Stomach (tissue), 8 donors: ENCODE measurements at regions not wholly inside any gene's neighbourhood (a gene's known extent, or its start where the extent isn't known, plus 50 kb on each side); places are given as distances from the start of the nearest gene placed in this dataset.

ENCODE experiments used
- DNase-seq, 2 donors: peaks; one replicate each; pipeline versions ENCODE4 v3.0.0 to v3.0.0-alpha.2; 2013 to 2019
- H3K27ac ChIP-seq, 5 donors: fragments of 200-600 bp in 4 of 5; sonication (generic) in 4 of 5; one replicate each; pipeline ENCODE4 v1.5.1; 2013 to 2019; ENCODE audit warnings: mild to moderate bottlenecking in 1 of 5, moderate library complexity in 1 of 5
- H3K27me3 ChIP-seq, 3 donors: fragments of 200-600 bp; sonication (generic); one replicate each; pipeline ENCODE4 v1.5.1; 2017 to 2019; ENCODE audit warnings: mixed run types in 1 of 3
- H3K36me3 ChIP-seq, 4 donors: fragments of 200-600 bp; sonication (generic); 1 replicate in 3 of 4; 2 replicates in 1 of 4; pipeline ENCODE4 v1.5.1; 2016 to 2019
- H3K4me1 ChIP-seq, 4 donors: fragments of 200-600 bp; sonication (generic); one replicate each; pipeline ENCODE4 v1.5.1; 2016 to 2019
- H3K4me3 ChIP-seq, 4 donors: fragments of 200-600 bp; sonication (generic) in 3 of 4; one replicate each; pipeline ENCODE4 v1.5.1; 2016 to 2019; ENCODE audit warnings: mild to moderate bottlenecking in 1 of 4
- H3K9me3 ChIP-seq, 4 donors: fragments of 200-600 bp; sonication (generic); one replicate each; pipeline ENCODE4 v1.5.1; 2016 to 2019
- EP300 ChIP-seq: sonication (generic); formaldehyde crosslinking; IDR thresholded peaks from one replicate; pipeline ENCODE4 v1.6.1; 2017; ENCODE audit warnings: antibody characterized with exemption
- POLR2A ChIP-seq, 4 donors: fragments of 450-650 bp; IDR thresholded peaks; one replicate each; pipeline ENCODE4 v1.6.1; 2016; ENCODE audit warnings: antibody characterized with exemption in 4 of 4, control low read depth in 2 of 4, mild to moderate bottlenecking in 1 of 4, moderate library complexity in 1 of 4
- POLR2AphosphoS5 ChIP-seq, 3 donors: sonication (generic); formaldehyde crosslinking; IDR thresholded peaks; one replicate each; pipeline ENCODE4 v1.6.1; 2016; ENCODE audit warnings: antibody characterized with exemption in 3 of 3
- WGBS, 5 donors: extraction: QIAGEN DNeasy Blood & Tissue Kit in 3 of 5; methylation state at CpG; one replicate each; pipeline versions ENCODE4 v1.1.5 to v1.1.7; 2013 to 2018; 5-methylcytosine and 5-hydroxymethylcytosine counted together
- intact Hi-C: fragments of 100-400 bp; cut with DNase I; formaldehyde crosslinking; loops from one replicate; pipeline ENCODE4 v1.15.1; 2023; ENCODE audit warnings: low total_unique reads
- TF ChIP-seq, protein P1 (sequence below), 7 experiments: fragments of 450-650 bp in 4 of 7; fragments of 200-600 bp in 3 of 7; sonication (generic) in 3 of 7; IDR thresholded peaks; one replicate each; pipeline ENCODE4 v1.5.1; 2016 to 2019; ENCODE audit warnings: antibody characterized with exemption in 7 of 7, control low read depth in 2 of 7, mild to moderate bottlenecking in 1 of 7
- donor health status: healthy with polysubstance abuse.
- donor health status: Bipolar disorder and iron deficiency.
- donor health status: healthy.

DNA sequence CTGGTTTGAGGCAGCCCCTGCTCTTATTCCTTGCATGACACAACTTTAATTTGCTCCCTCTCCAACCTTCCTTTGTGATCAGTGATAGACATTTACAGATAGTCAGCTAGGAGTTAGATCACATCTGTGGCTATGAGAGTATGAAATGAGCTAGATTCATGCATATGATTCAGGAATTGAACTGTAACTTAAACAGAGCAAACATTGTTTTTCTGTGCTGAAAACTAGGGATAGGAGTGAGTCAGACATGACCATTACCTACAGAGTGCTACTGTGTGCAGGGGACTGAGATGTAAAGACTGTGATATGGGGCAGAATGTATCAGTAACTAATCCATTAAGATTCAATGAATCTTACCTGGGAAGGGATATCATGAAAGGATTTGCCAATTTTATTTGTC is 279.4 kb upstream of the SPTLC3 start:
- Histone ChIP-seq H3K9me3 (no peaks in the 10 kb centered on the region), H3K27me3 (no peaks in the 10 kb centered on the region), H3K27ac (no peak overlapping the region), H3K36me3 (no peaks in the 10 kb centered on the region), H3K4me3 (no peak overlapping the region), H3K4me1 (no peaks in the 10 kb centered on the region)
- no peak for TF ChIP-seq EP300
- TF ChIP-seq, protein P1, sequence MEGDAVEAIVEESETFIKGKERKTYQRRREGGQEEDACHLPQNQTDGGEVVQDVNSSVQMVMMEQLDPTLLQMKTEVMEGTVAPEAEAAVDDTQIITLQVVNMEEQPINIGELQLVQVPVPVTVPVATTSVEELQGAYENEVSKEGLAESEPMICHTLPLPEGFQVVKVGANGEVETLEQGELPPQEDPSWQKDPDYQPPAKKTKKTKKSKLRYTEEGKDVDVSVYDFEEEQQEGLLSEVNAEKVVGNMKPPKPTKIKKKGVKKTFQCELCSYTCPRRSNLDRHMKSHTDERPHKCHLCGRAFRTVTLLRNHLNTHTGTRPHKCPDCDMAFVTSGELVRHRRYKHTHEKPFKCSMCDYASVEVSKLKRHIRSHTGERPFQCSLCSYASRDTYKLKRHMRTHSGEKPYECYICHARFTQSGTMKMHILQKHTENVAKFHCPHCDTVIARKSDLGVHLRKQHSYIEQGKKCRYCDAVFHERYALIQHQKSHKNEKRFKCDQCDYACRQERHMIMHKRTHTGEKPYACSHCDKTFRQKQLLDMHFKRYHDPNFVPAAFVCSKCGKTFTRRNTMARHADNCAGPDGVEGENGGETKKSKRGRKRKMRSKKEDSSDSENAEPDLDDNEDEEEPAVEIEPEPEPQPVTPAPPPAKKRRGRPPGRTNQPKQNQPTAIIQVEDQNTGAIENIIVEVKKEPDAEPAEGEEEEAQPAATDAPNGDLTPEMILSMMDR (IDR thresholded peaks at IDR 0.05) = no peak
- TF ChIP-seq POLR2AphosphoS5 (IDR thresholded peaks at IDR 0.05) = no peak
- TF ChIP-seq POLR2A (IDR thresholded peaks at IDR 0.05) = no peak
- DNase-seq = no peak
- intact Hi-C loops = no loop called here

DNA sequence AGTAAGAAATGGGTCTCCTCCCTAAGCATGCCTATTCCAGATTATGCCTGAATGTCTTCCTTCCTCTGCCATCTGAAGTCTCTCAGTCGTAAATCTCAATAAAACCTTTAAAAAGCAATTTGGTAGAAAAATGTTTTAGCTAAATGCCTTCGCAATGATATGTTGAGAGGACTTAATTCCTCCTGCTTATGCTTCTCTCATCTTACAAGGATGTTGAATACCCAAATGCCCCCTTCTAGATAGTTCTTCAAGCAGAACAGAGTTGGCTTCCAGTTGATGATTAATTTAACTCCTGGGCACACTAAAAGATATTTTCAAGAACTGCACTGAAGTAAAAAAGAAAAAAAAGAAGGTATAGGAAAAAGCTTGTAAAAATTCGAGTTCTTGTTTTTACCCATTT is 275.0 kb upstream of the SPTLC3 start:
- WGBS, 5 donors = 64 to 73% (median 69%) methylated on average over 3 of the region's 3 CpGs
- no peaks in the 10 kb centered on the region for H3K27me3 ChIP-seq
- no peaks in the 10 kb centered on the region for H3K36me3 ChIP-seq
- no peaks in the 10 kb centered on the region for H3K4me1 ChIP-seq
- no peak for DNase-seq
- H3K27ac ChIP-seq = no peak overlapping the region
- intact Hi-C loops = no loop called here
- H3K4me3 ChIP-seq = no peak overlapping the region
- peaks cover 0 to 3% (median 0%) of the 10 kb centered on the region in 4 donors for H3K9me3 ChIP-seq
- TF ChIP-seq POLR2A (IDR thresholded peaks at IDR 0.05) = no peak
- no peak for TF ChIP-seq EP300
- TF ChIP-seq, protein P1 (IDR thresholded peaks at IDR 0.05) = no peak
- TF ChIP-seq POLR2AphosphoS5 (IDR thresholded peaks at IDR 0.05) = no peak

DNA sequence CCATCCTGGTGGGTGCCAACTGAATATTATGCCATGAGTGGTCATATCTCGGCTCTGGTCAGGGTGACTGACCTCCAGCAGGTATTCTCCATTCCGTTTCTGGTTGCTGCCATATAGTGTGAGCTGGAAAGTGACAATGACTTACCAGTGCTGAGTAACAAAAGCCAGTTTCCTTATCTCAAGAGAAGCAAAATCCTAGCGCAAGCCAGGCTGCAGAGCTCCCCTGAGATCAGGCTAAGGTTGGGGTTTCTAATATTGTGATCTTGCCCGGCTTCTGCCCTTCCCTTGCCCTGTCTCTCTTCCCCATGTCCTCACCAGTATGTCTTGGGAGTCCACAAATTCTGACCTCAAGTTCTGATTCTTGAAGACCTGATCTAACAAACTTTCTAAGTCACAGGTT is 271.3 kb upstream of the SPTLC3 start:
- H3K4me3 ChIP-seq = no peak overlapping the region

GRCh38 chr20:12737900-12738299 is 270.9 kb upstream of the SPTLC3 start:
- Histone ChIP-seq H3K9me3 (peaks cover 0 to 3% (median 0%) of the 10 kb centered on the region in 4 donors), H3K36me3 (no peaks in the 10 kb centered on the region), H3K27ac (no peak overlapping the region), H3K4me1 (no peaks in the 10 kb centered on the region), H3K27me3 (no peaks in the 10 kb centered on the region), H3K4me3 (no peak overlapping the region)
- no peak for DNase-seq
- WGBS, 5 donors = 75 to 98% (median 92%) methylated on average over 2 of the region's 2 CpGs
- intact Hi-C loops = no loop called here
- TF ChIP-seq POLR2A (IDR thresholded peaks at IDR 0.05) = no peak
- TF ChIP-seq EP300 = no peak
- no peak for TF ChIP-seq POLR2AphosphoS5 (IDR thresholded peaks at IDR 0.05)
- TF ChIP-seq, protein P1 (IDR thresholded peaks at IDR 0.05) = no peak

More for the DNA sequence above, 271.3 kb upstream of the SPTLC3 start:
- H3K27me3 ChIP-seq = no peaks in the 10 kb centered on the region
- no peak for DNase-seq
- 63 to 77% (median 71%) methylated on average over 4 of the region's 4 CpGs for WGBS, 5 donors
- H3K27ac ChIP-seq = no peak overlapping the region
- intact Hi-C loops = no loop called here
- no peaks in the 10 kb centered on the region for H3K36me3 ChIP-seq
- no peaks in the 10 kb centered on the region for H3K4me1 ChIP-seq
- TF ChIP-seq EP300 = no peak
- TF ChIP-seq, protein P1 (IDR thresholded peaks at IDR 0.05) = no peak
- TF ChIP-seq POLR2AphosphoS5 (IDR thresholded peaks at IDR 0.05) = no peak
- TF ChIP-seq POLR2A (IDR thresholded peaks at IDR 0.05) = no peak
- H3K9me3 ChIP-seq = peaks cover 0 to 3% (median 0%) of the 10 kb centered on the region in 4 donors
